Neural cell (in vitro differentiated cells): ENCODE measurements at regions not wholly inside any gene's neighbourhood (a gene's known extent, or its start where the extent isn't known, plus 50 kb on each side); places are given as distances from the start of the nearest gene placed in this dataset.
"Not testable (repeated sequence)": the region's sequence is repeated elsewhere in the genome, so short reads cannot be mapped to it uniquely, and the experiment has no call there.

Source experiments
- H2AFZ ChIP-seq: fragments of 200-600, 300-800 bp; sonication (generic), shearing (Covaris generic); 2 replicates; pipeline ENCODE4 v1.6.0; 2014; ENCODE audit warnings: low read depth, mild to moderate bottlenecking, antibody characterized with exemption, low read length, moderate library complexity
- H3F3A ChIP-seq: fragments of 200-600 bp; shearing (Covaris generic); 2 replicates; pipeline ENCODE4 v1.6.1; 2016; ENCODE audit warnings: mild to moderate bottlenecking, moderate library complexity, mixed read lengths, antibody characterized with exemption, low read length; ENCODE audit not compliant: insufficient read depth, poor library complexity, severe bottlenecking
- H3K27ac ChIP-seq: fragments of 200-600, 300-800 bp; sonication (generic), shearing (Covaris generic); 2 replicates; pipeline ENCODE4 v1.5.1; 2014; ENCODE audit warnings: mild to moderate bottlenecking, low read length, moderate library complexity
- H3K27me3 ChIP-seq: fragments of 300-800, 200-600 bp; sonication (generic), shearing (Covaris generic); 2 replicates; pipeline ENCODE4 v1.6.0; 2014; ENCODE audit warnings: mild to moderate bottlenecking, low read depth, low read length, moderate library complexity; ENCODE audit not compliant: insufficient read depth
- H3K36me3 ChIP-seq: fragments of 300-800, 200-600 bp; sonication (generic), shearing (Covaris generic); 2 replicates; pipeline ENCODE4 v1.5.1; 2014; ENCODE audit warnings: mild to moderate bottlenecking, antibody characterized with exemption, low read length, moderate library complexity; ENCODE audit not compliant: insufficient read depth
- H3K4me2 ChIP-seq: fragments of 300-800, 200-600 bp; sonication (generic), shearing (Covaris generic); 2 replicates; pipeline ENCODE4 v1.6.0; 2014; ENCODE audit warnings: mild to moderate bottlenecking, low read length
- H3K4me3 ChIP-seq: fragments of 300-800, 200-600 bp; sonication (generic), shearing (Covaris generic); 2 replicates; pipeline ENCODE4 v1.5.1; 2014; ENCODE audit warnings: mild to moderate bottlenecking, low read length, moderate library complexity
- H3K79me2 ChIP-seq: fragments of 200-600 bp; shearing (Covaris generic); replicated peaks from 2 replicates; pipeline ENCODE4 v1.6.0; 2014; ENCODE audit warnings: mild to moderate bottlenecking, low read length, moderate library complexity; ENCODE audit not compliant: insufficient read depth
- H3K9ac ChIP-seq: fragments of 300-800, 200-600 bp; sonication (generic), shearing (Covaris generic); 2 replicates; pipeline ENCODE4 v1.6.1; 2016; ENCODE audit warnings: mild to moderate bottlenecking, low read length, mixed read lengths
- H3K9me2 ChIP-seq: fragments of 200-600 bp; shearing (Covaris generic); 2 replicates; pipeline ENCODE4 v1.6.1; 2016; ENCODE audit warnings: mild to moderate bottlenecking, low read length, mixed read lengths; ENCODE audit not compliant: insufficient read depth
- H3K9me3 ChIP-seq: fragments of 200-600, 300-800 bp; sonication (generic), shearing (Covaris generic); 2 replicates; pipeline ENCODE4 v1.6.1; 2016; ENCODE audit warnings: mild to moderate bottlenecking, mixed run types, low read length, moderate library complexity, mixed read lengths
- H4K20me1 ChIP-seq: fragments of 200-600 bp; shearing (Covaris generic); 2 replicates; pipeline ENCODE4 v1.6.1; 2016; ENCODE audit warnings: mild to moderate bottlenecking, mixed run types; ENCODE audit not compliant: insufficient read depth
- CTCF ChIP-seq: fragments of 450-650 bp; IDR thresholded peaks from 2 replicates; pipeline ENCODE4 v1.5.1; 2014; ENCODE audit warnings: antibody characterized with exemption, mild to moderate bottlenecking, moderate library complexity; ENCODE audit not compliant: poor library complexity, severe bottlenecking
- EP300 ChIP-seq: fragments of 450-650 bp; conservative IDR thresholded peaks from 2 replicates; pipeline ENCODE4 v1.6.1; 2014; ENCODE audit warnings: antibody characterized with exemption, mild to moderate bottlenecking, moderate library complexity; ENCODE audit not compliant: poor library complexity, severe bottlenecking
- EZH2 ChIP-seq: fragments of 200-600, 300-800 bp; shearing (Covaris generic), sonication (generic); IDR thresholded peaks from 2 replicates; pipeline ENCODE4 v1.6.1; 2014; ENCODE audit warnings: antibody characterized with exemption, low read length, borderline replicate concordance, mild to moderate bottlenecking; ENCODE audit not compliant: insufficient read depth, poor library complexity, severe bottlenecking
- MXI1 ChIP-seq: fragments of 450-650 bp; conservative IDR thresholded peaks from 2 replicates; pipeline ENCODE4 v1.6.1; 2014; ENCODE audit warnings: antibody characterized with exemption, mild to moderate bottlenecking; ENCODE audit not compliant: poor library complexity, severe bottlenecking
- POLR2AphosphoS5 ChIP-seq: IDR thresholded peaks from 2 replicates; pipeline ENCODE4 v1.6.1; 2012
- RAD21 ChIP-seq: fragments of 450-650 bp; conservative IDR thresholded peaks from 2 replicates; pipeline ENCODE4 v1.6.1; 2014; ENCODE audit warnings: antibody characterized with exemption, mild to moderate bottlenecking, moderate library complexity
- SMC3 ChIP-seq: fragments of 450-650 bp; conservative IDR thresholded peaks from 2 replicates; pipeline ENCODE4 v1.6.1; 2014; ENCODE audit warnings: antibody characterized with exemption, mild to moderate bottlenecking, moderate library complexity; ENCODE audit not compliant: poor library complexity
- TAF1 ChIP-seq: IDR thresholded peaks from 2 replicates; pipeline ENCODE4 v1.6.1; 2012; ENCODE audit warnings: low read depth
- TF ChIP-seq, protein P1 (sequence below): IDR thresholded peaks from 2 replicates; pipeline ENCODE4 v1.6.1; 2012; ENCODE audit warnings: borderline replicate concordance

GRCh38 chr20:1800180-1800579 lies 95.0 kb upstream of the SIRPA start:
- peaks cover 4% of the 10 kb centered on the region for H3F3A ChIP-seq
- no peaks in the 10 kb centered on the region for H3K36me3 ChIP-seq
- H3K27me3 ChIP-seq = no peaks in the 10 kb centered on the region
- no peak for TF ChIP-seq EZH2
- no peak for TF ChIP-seq RAD21
- TF ChIP-seq, protein P1, sequence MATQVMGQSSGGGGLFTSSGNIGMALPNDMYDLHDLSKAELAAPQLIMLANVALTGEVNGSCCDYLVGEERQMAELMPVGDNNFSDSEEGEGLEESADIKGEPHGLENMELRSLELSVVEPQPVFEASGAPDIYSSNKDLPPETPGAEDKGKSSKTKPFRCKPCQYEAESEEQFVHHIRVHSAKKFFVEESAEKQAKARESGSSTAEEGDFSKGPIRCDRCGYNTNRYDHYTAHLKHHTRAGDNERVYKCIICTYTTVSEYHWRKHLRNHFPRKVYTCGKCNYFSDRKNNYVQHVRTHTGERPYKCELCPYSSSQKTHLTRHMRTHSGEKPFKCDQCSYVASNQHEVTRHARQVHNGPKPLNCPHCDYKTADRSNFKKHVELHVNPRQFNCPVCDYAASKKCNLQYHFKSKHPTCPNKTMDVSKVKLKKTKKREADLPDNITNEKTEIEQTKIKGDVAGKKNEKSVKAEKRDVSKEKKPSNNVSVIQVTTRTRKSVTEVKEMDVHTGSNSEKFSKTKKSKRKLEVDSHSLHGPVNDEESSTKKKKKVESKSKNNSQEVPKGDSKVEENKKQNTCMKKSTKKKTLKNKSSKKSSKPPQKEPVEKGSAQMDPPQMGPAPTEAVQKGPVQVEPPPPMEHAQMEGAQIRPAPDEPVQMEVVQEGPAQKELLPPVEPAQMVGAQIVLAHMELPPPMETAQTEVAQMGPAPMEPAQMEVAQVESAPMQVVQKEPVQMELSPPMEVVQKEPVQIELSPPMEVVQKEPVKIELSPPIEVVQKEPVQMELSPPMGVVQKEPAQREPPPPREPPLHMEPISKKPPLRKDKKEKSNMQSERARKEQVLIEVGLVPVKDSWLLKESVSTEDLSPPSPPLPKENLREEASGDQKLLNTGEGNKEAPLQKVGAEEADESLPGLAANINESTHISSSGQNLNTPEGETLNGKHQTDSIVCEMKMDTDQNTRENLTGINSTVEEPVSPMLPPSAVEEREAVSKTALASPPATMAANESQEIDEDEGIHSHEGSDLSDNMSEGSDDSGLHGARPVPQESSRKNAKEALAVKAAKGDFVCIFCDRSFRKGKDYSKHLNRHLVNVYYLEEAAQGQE = no peak
- TF ChIP-seq SMC3 = no peak
- H3K27ac ChIP-seq = no peak overlapping the region
- H2AFZ ChIP-seq = no peak overlapping the region
- H3K4me3 ChIP-seq = no peak overlapping the region
- H3K4me2 ChIP-seq = no peak overlapping the region
- no peaks in the 10 kb centered on the region for H3K9me2 ChIP-seq
- no peaks in the 10 kb centered on the region for H3K79me2 ChIP-seq
- H4K20me1 ChIP-seq = no peaks in the 10 kb centered on the region
- H3K9ac ChIP-seq = no peak overlapping the region
- no peaks in the 10 kb centered on the region for H3K9me3 ChIP-seq

GRCh38 chr20:1799746-1800145 lies 95.5 kb upstream of the SIRPA start:
- H3K79me2 ChIP-seq, H2AFZ ChIP-seq, H3K27ac ChIP-seq, H3K36me3 ChIP-seq, H3K4me3 ChIP-seq, H3F3A ChIP-seq, H3K9me2 ChIP-seq, H3K9me3 ChIP-seq, H3K9ac ChIP-seq, H3K4me2 ChIP-seq, H3K27me3 ChIP-seq, H4K20me1 ChIP-seq: not testable (repeated sequence)

GRCh38 chr20:1798982-1799381 lies 96.2 kb upstream of the SIRPA start:
- Histone ChIP-seq H3K27ac (no peak overlapping the region), H3K9me2 (no peaks in the 10 kb centered on the region), H3K9ac (no peak overlapping the region), H3K79me2 (no peaks in the 10 kb centered on the region), H3K4me2 (no peak overlapping the region), H4K20me1 (no peaks in the 10 kb centered on the region), H3K36me3 (no peaks in the 10 kb centered on the region), H2AFZ (no peak overlapping the region), H3F3A (peaks cover 4% of the 10 kb centered on the region), H3K4me3 (no peak overlapping the region), H3K27me3 (no peaks in the 10 kb centered on the region), H3K9me3 (no peaks in the 10 kb centered on the region)
- TF ChIP-seq POLR2AphosphoS5 (no peak), TAF1 (no peak), MXI1 (no peak), RAD21 (no peak), SMC3 (no peak), CTCF (no peak), EP300 (no peak), EZH2 (no peak)
- TF ChIP-seq, protein P1 = no peak
